CD14-positive monocyte (primary cell): ENCODE measurements at regions not wholly inside any gene's neighbourhood (a gene's known extent, or its start where the extent isn't known, plus 50 kb on each side); places are given as distances from the start of the nearest gene placed in this dataset.

Experiments
- DNase-seq, 3 donors: peaks; one replicate each; pipeline ENCODE4 v3.0.0-alpha.2; 2011 to 2022
- H2AFZ ChIP-seq: 2 replicates; pipeline ENCODE4 v1.6.0; 2012; ENCODE audit warnings: mild to moderate bottlenecking, low read depth, low read length, inconsistent platforms; ENCODE audit not compliant: insufficient read depth, poor library complexity, severe bottlenecking
- H3K27ac ChIP-seq, 2 donors: 1 replicate in 1 of 2; 2 replicates in 1 of 2; pipeline ENCODE4 v1.5.1; 2012 to 2013; ENCODE audit warnings: low read length in 2 of 2, control low read depth in 1 of 2, inconsistent platforms in 1 of 2, low read depth in 1 of 2, mild to moderate bottlenecking in 1 of 2
- H3K27me3 ChIP-seq, 2 donors: one replicate each; pipeline versions ENCODE4 v1.6.0 to v1.6.1; 2011 to 2013; ENCODE audit warnings: low read length in 2 of 2; ENCODE audit not compliant: control insufficient read depth in 2 of 2, insufficient read depth in 2 of 2
- H3K36me3 ChIP-seq, 2 donors: replicated peaks in 1 of 2; 1 replicate in 1 of 2; 2 replicates in 1 of 2; pipeline versions ENCODE4 v1.5.1 to v1.6.1; 2012 to 2013; ENCODE audit warnings: low read length in 2 of 2, control low read depth in 1 of 2, inconsistent platforms in 1 of 2, mild to moderate bottlenecking in 1 of 2; ENCODE audit not compliant: insufficient read depth in 2 of 2, control insufficient read depth in 1 of 2
- H3K4me1 ChIP-seq, 2 donors: 1 replicate in 1 of 2; 2 replicates in 1 of 2; pipeline versions ENCODE4 v1.5.1 to v1.6.1; 2012 to 2013; ENCODE audit warnings: low read length in 2 of 2, control low read depth in 1 of 2, inconsistent platforms in 1 of 2, mild to moderate bottlenecking in 1 of 2, moderate library complexity in 1 of 2; ENCODE audit not compliant: insufficient read depth in 2 of 2, control insufficient read depth in 1 of 2
- H3K4me2 ChIP-seq: replicated peaks from 2 replicates; pipeline ENCODE3; 2012; ENCODE audit warnings: low read length, moderate library complexity, mild to moderate bottlenecking; ENCODE audit not compliant: poor library complexity, severe bottlenecking; ENCODE audit errors: extremely low read depth
- H3K4me3 ChIP-seq, 3 experiments: fragments of 200-600 bp in 1 of 3; sonication (generic) in 1 of 3; replicated peaks in 1 of 3; 1 replicate in 2 of 3; 2 replicates in 1 of 3; pipeline ENCODE4 v1.5.1; 2011 to 2013; ENCODE audit warnings: low read length in 3 of 3, mild to moderate bottlenecking in 3 of 3, control low read depth in 2 of 3, low read depth in 2 of 3, inconsistent platforms in 1 of 3, moderate library complexity in 1 of 3
- H3K79me2 ChIP-seq: 2 replicates; pipeline ENCODE4 v1.6.0; 2012; ENCODE audit warnings: mild to moderate bottlenecking, control low read depth, inconsistent platforms, low read length, moderate library complexity; ENCODE audit not compliant: insufficient read depth
- H3K9ac ChIP-seq: 2 replicates; pipeline ENCODE4 v1.6.0; 2017; ENCODE audit warnings: low read length, mild to moderate bottlenecking; ENCODE audit not compliant: insufficient read depth, poor library complexity, severe bottlenecking
- H3K9me3 ChIP-seq, 2 donors: replicated peaks in 1 of 2; 1 replicate in 1 of 2; 2 replicates in 1 of 2; pipeline versions ENCODE4 v1.5.1 to v1.6.1; 2012 to 2013; ENCODE audit warnings: low read length in 2 of 2, control low read depth in 1 of 2; ENCODE audit not compliant: control insufficient read depth in 1 of 2, insufficient read depth in 1 of 2
- H4K20me1 ChIP-seq: 2 replicates; pipeline ENCODE4 v1.6.0; 2012; ENCODE audit warnings: mild to moderate bottlenecking, low read length, control low read depth, moderate library complexity; ENCODE audit not compliant: insufficient read depth
- H3K27ac Mint-ChIP-seq, 7 donors: one replicate each; pipeline ENCODE4 v1.8.0; 2020; ENCODE audit warnings: mild to moderate bottlenecking in 7 of 7, mixed read lengths in 7 of 7, moderate library complexity in 6 of 7, inconsistent platforms in 2 of 7
- H3K27me3 Mint-ChIP-seq, 3 donors: one replicate each; pipeline ENCODE4 v1.8.0; 2021 to 2022; ENCODE audit warnings: low read depth in 3 of 3, mild to moderate bottlenecking in 3 of 3, mixed read lengths in 3 of 3, moderate library complexity in 3 of 3, inconsistent platforms in 1 of 3
- H3K36me3 Mint-ChIP-seq, 2 donors: one replicate each; pipeline ENCODE4 v1.8.0; 2020; ENCODE audit warnings: mixed read lengths in 2 of 2, inconsistent platforms in 1 of 2, mild to moderate bottlenecking in 1 of 2
- H3K4me1 Mint-ChIP-seq: one replicate; pipeline ENCODE4 v1.8.0; 2020; ENCODE audit warnings: mild to moderate bottlenecking, mixed read lengths
- H3K4me3 Mint-ChIP-seq, 2 donors: one replicate each; pipeline ENCODE4 v1.8.0; 2020; ENCODE audit warnings: mild to moderate bottlenecking in 2 of 2, mixed read lengths in 2 of 2, moderate library complexity in 1 of 2
- H3K9me3 Mint-ChIP-seq, 7 donors: one replicate each; pipeline ENCODE4 v1.8.0; 2020 to 2022; ENCODE audit warnings: mixed read lengths in 7 of 7, mild to moderate bottlenecking in 6 of 7, moderate library complexity in 6 of 7, inconsistent platforms in 2 of 7
- CTCF ChIP-seq: fragments of 200-600 bp; IDR thresholded peaks from one replicate; pipeline ENCODE4 v1.8.0; 2022; ENCODE audit warnings: antibody characterized with exemption, mild to moderate bottlenecking
- WGBS: methylation state at CpG from one replicate; pipeline ENCODE4 v1.1.5; 2013; ENCODE audit warnings: missing lambda C conversion rate; ENCODE audit not compliant: insufficient coverage; 5-methylcytosine and 5-hydroxymethylcytosine counted together
- intact Hi-C, 2 donors: fragments of 100-400 bp; cut with micrococcal nuclease; formaldehyde crosslinking; loops; one replicate each; pipeline versions ENCODE4 v1.15.0 to v1.15.1; 2023

- Mint-ChIP-seq H3K4me1 (no peaks in the 10 kb centered on the region), H3K4me3 (no peak overlapping the region), H3K36me3 (no peaks in the 10 kb centered on the region), H3K9me3 (peaks cover 0 to 13% (median 4%) of the 10 kb centered on the region in 7 donors), H3K27me3 (no peaks in the 10 kb centered on the region), H3K27ac (no peak overlapping the region)
- H3K27me3 ChIP-seq: no peaks in the 10 kb centered on the region
- H2AFZ ChIP-seq: no peak overlapping the region
- H3K79me2 ChIP-seq: no peaks in the 10 kb centered on the region
- H3K36me3 ChIP-seq: no peaks in the 10 kb centered on the region
- WGBS: 60% methylated on average over 2 of the region's 3 CpGs
- intact Hi-C loops: no loop called here
- H4K20me1 ChIP-seq: no peaks in the 10 kb centered on the region
- no peak overlapping the region for H3K9ac ChIP-seq
- no peak overlapping the region for H3K4me3 ChIP-seq
- DNase-seq: no peak
- no peaks in the 10 kb centered on the region for H3K4me1 ChIP-seq
- peaks cover 0 to 3% of the 10 kb centered on the region in 2 donors for H3K9me3 ChIP-seq
- H3K4me2 ChIP-seq: no peak overlapping the region
- no peak overlapping the region for H3K27ac ChIP-seq
- TF ChIP-seq CTCF: no peak
These were observed 243.0 kb upstream of the KHDRBS2 start for GRCh38 chr6:62528894-62529526.

- Histone ChIP-seq H3K27me3 (no peaks in the 10 kb centered on the region), H3K4me2 (no peak overlapping the region), H3K79me2 (no peaks in the 10 kb centered on the region), H3K4me3 (no peak overlapping the region), H3K36me3 (no peaks in the 10 kb centered on the region), H3K9me3 (no peaks in the 10 kb centered on the region), H3K27ac (no peak overlapping the region), H3K4me1 (no peaks in the 10 kb centered on the region), H4K20me1 (no peaks in the 10 kb centered on the region), H3K9ac (no peak overlapping the region), H2AFZ (no peak overlapping the region)
- no peak for TF ChIP-seq CTCF
- no peaks in the 10 kb centered on the region for H3K36me3 Mint-ChIP-seq
- intact Hi-C loops: no loop called here
- H3K4me3 Mint-ChIP-seq: no peak overlapping the region
- WGBS: 80% methylated on average over 1 of the region's 2 CpGs
- H3K4me1 Mint-ChIP-seq: no peaks in the 10 kb centered on the region
- no peak overlapping the region for H3K27ac Mint-ChIP-seq
- DNase-seq: no peak
- no peaks in the 10 kb centered on the region for H3K27me3 Mint-ChIP-seq
- peaks cover 0 to 9% (median under 1%) of the 10 kb centered on the region in 7 donors for H3K9me3 Mint-ChIP-seq
These were observed 237.6 kb upstream of the KHDRBS2 start for GRCh38 chr6:62523630-62524029.
